Endodermal cell (in vitro differentiated cells): ENCODE measurements at regions not wholly inside any gene's neighbourhood (a gene's known extent, or its start where the extent isn't known, plus 50 kb on each side); places are given as distances from the start of the nearest gene placed in this dataset.

ENCODE experiments used
- DNase-seq: peaks from one replicate; pipeline ENCODE4 v3.0.0-alpha.2; 2017
- H3K27ac ChIP-seq: 2 replicates; pipeline ENCODE4 v1.5.1; 2013; ENCODE audit warnings: mild to moderate bottlenecking, low read depth, low read length, moderate library complexity
- H3K27me3 ChIP-seq: 2 replicates; pipeline ENCODE4 v1.6.1; 2013; ENCODE audit warnings: mild to moderate bottlenecking, low read length, moderate library complexity; ENCODE audit not compliant: insufficient read depth, control insufficient read depth, poor library complexity, severe bottlenecking
- H3K36me3 ChIP-seq: 2 replicates; pipeline ENCODE4 v1.7.0; 2013; ENCODE audit warnings: mild to moderate bottlenecking, low read length, moderate library complexity; ENCODE audit not compliant: control insufficient read depth, insufficient read depth
- H3K4me1 ChIP-seq: one replicate; pipeline ENCODE4 v1.7.0; 2013; ENCODE audit warnings: low read length; ENCODE audit not compliant: control insufficient read depth, insufficient read depth
- H3K4me3 ChIP-seq: 2 replicates; pipeline ENCODE4 v1.5.1; 2013; ENCODE audit warnings: mild to moderate bottlenecking, low read length, moderate library complexity
- H3K9ac ChIP-seq: 2 replicates; pipeline ENCODE4 v1.6.1; 2013; ENCODE audit warnings: mild to moderate bottlenecking, low read length, moderate library complexity; ENCODE audit not compliant: poor library complexity, severe bottlenecking; ENCODE audit errors: extremely low read depth
- H3K9me3 ChIP-seq: 2 replicates; pipeline ENCODE4 v1.6.1; 2013; ENCODE audit warnings: mild to moderate bottlenecking, low read length, moderate library complexity; ENCODE audit not compliant: control insufficient read depth
- H3K27ac Mint-ChIP-seq: 2 replicates; pipeline ENCODE4 v1.8.0; 2020; ENCODE audit warnings: mixed read lengths
- H3K27me3 Mint-ChIP-seq: 2 replicates; pipeline ENCODE4 v1.8.0; 2021; ENCODE audit warnings: mild to moderate bottlenecking, mixed read lengths; ENCODE audit not compliant: insufficient read depth
- H3K36me3 Mint-ChIP-seq: 2 replicates; pipeline ENCODE4 v1.8.0; 2020; ENCODE audit warnings: low read depth, mixed read lengths
- H3K4me1 Mint-ChIP-seq: 2 replicates; pipeline ENCODE4 v1.8.0; 2020; ENCODE audit warnings: mixed read lengths
- H3K4me3 Mint-ChIP-seq: 2 replicates; pipeline ENCODE4 v1.8.0; 2020; ENCODE audit warnings: mild to moderate bottlenecking, moderate library complexity, mixed read lengths
- H3K9me3 Mint-ChIP-seq: 2 replicates; pipeline ENCODE4 v1.8.0; 2020; ENCODE audit warnings: mild to moderate bottlenecking, mixed read lengths
- CTCF ChIP-seq: fragments of 200-600 bp; sonication (generic); conservative IDR thresholded peaks from 2 replicates; pipeline ENCODE4 v1.5.0; 2021; ENCODE audit warnings: antibody characterized with exemption, mild to moderate bottlenecking
- WGBS, 2 experiments: methylation state at CpG; one replicate each; pipeline versions ENCODE4 v1.1.5 to v1.1.7; 2013; ENCODE audit warnings: missing lambda C conversion rate in 2 of 2, mixed read lengths in 1 of 2; ENCODE audit not compliant: insufficient coverage in 1 of 2, insufficient read length in 1 of 2; 5-methylcytosine and 5-hydroxymethylcytosine counted together

GRCh38 chr3:55147406-55147805 lies 219.5 kb upstream of the LRTM1 start:
- H3K4me3 ChIP-seq, result no peak overlapping the region
- H3K27me3 Mint-ChIP-seq, result peaks cover 3% of the 10 kb centered on the region
- H3K9me3 ChIP-seq, result no peaks in the 10 kb centered on the region
- H3K27ac Mint-ChIP-seq, result no peak overlapping the region
- WGBS, 2 experiments, result 87 to 93% methylated on average over 3 of the region's 3 CpGs
- TF ChIP-seq CTCF, result no peak
- no peak overlapping the region for H3K4me3 Mint-ChIP-seq
- no peak overlapping the region for H3K9ac ChIP-seq
- H3K4me1 Mint-ChIP-seq, result no peaks in the 10 kb centered on the region
- H3K4me1 ChIP-seq, result no peaks in the 10 kb centered on the region
- no peaks in the 10 kb centered on the region for H3K27me3 ChIP-seq
- H3K27ac ChIP-seq, result no peak overlapping the region
- H3K9me3 Mint-ChIP-seq, result no peaks in the 10 kb centered on the region
- no peaks in the 10 kb centered on the region for H3K36me3 Mint-ChIP-seq
- H3K36me3 ChIP-seq, result no peaks in the 10 kb centered on the region
- DNase-seq, result no peak

GRCh38 chr3:55146216-55146615 lies 218.4 kb upstream of the LRTM1 start:
- no peaks in the 10 kb centered on the region for H3K27me3 ChIP-seq
- Mint-ChIP-seq H3K9me3 (no peaks in the 10 kb centered on the region), H3K27me3 (peaks cover 3% of the 10 kb centered on the region), H3K4me1 (no peaks in the 10 kb centered on the region), H3K4me3 (no peak overlapping the region), H3K27ac (no peak overlapping the region), H3K36me3 (no peaks in the 10 kb centered on the region)
- no peaks in the 10 kb centered on the region for H3K36me3 ChIP-seq
- TF ChIP-seq CTCF, result no peak
- no peak overlapping the region for H3K9ac ChIP-seq
- no peak overlapping the region for H3K4me3 ChIP-seq
- H3K4me1 ChIP-seq, result no peaks in the 10 kb centered on the region
- H3K27ac ChIP-seq, result no peak overlapping the region
- no peaks in the 10 kb centered on the region for H3K9me3 ChIP-seq
- WGBS, 2 experiments, result 93 to 94% methylated on average over 2 to 4 of the region's 4 CpGs
- DNase-seq, result no peak

GRCh38 chr3:55144015-55144673 lies 216.3 kb upstream of the LRTM1 start:
- Mint-ChIP-seq H3K4me3 (no peak overlapping the region), H3K36me3 (no peaks in the 10 kb centered on the region), H3K27ac (no peak overlapping the region), H3K4me1 (no peaks in the 10 kb centered on the region), H3K27me3 (peaks cover 3% of the 10 kb centered on the region), H3K9me3 (no peaks in the 10 kb centered on the region)
- Histone ChIP-seq H3K36me3 (no peaks in the 10 kb centered on the region), H3K9me3 (no peaks in the 10 kb centered on the region), H3K9ac (no peak overlapping the region), H3K27me3 (no peaks in the 10 kb centered on the region), H3K4me3 (no peak overlapping the region), H3K27ac (no peak overlapping the region), H3K4me1 (no peaks in the 10 kb centered on the region)
- WGBS, 2 experiments, result 93 to 95% methylated on average over 6 to 7 of the region's 7 CpGs
- no peak for DNase-seq
- TF ChIP-seq CTCF, result no peak
